GM13976 (cell line): ENCODE measurements at regions not wholly inside any gene's neighbourhood (a gene's known extent, or its start where the extent isn't known, plus 50 kb on each side); places are given as distances from the start of the nearest gene placed in this dataset.

Experiments used
- DNase-seq: peaks from one replicate; pipeline ENCODE4 v3.0.0; 2012; ENCODE audit warnings: low spot score
- CTCF ChIP-seq: IDR thresholded peaks from 2 replicates; pipeline ENCODE4 v1.5.1; 2012; ENCODE audit warnings: borderline replicate concordance, mild to moderate bottlenecking; ENCODE audit not compliant: insufficient read depth; ENCODE audit errors: extremely low read depth, missing control alignments, control extremely low read depth
- in situ Hi-C: fragments of 300-500 bp; cut with MboI; formaldehyde crosslinking; loops from one replicate; pipeline ENCODE4 v1.12.0; 2022; ENCODE audit warnings: low sequenced_read_pairs, mixed read lengths, inconsistent platforms; ENCODE audit not compliant: unreplicated experiment

DNA sequence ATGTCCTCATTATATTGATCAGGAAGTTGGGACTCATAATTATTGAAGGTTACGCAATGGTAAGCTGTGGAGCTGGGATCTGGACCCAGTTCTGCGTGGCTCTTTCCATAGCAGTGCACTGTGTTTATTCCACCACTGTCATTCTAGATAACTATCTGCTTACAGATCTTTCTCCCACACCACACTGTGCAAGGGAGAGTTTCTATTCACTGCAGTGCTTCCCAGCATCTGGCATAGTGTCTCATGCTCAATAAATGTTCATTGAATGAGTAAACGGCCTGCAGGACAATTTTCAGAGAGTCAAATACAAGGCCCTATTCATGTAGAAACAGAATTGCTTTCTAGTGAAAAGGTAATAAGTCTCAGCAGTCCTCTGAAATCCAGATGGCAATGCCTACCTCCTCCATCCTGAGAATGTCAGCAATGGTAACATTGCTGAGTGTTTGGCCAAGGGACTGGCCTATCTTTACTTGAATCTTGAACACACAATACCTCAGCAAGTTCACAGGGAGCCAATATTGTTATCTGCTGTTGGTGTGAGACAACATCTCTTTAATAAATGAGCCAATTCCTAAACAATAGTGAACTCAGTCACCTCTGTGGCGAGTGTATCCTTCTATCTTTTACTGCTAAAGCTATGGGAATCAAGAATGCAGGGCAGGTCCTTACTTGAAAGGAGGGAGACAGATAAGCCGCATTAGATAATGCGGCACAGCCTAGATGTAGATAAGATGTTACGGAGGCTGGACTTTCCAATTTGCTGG, 332.4 kb upstream of the PRICKLE1 start:
- TF ChIP-seq CTCF, result no peak
- DNase-seq, result no peak
- in situ Hi-C loops, result no loop called here

- no peak for DNase-seq
- in situ Hi-C loops, result no loop called here
- TF ChIP-seq CTCF, result no peak
These were observed 330.1 kb upstream of the PRICKLE1 start for GRCh38 chr12:42919691-42920090.

- DNase-seq, result no peak
- in situ Hi-C loops, result no loop called here
These were observed 328.9 kb upstream of the PRICKLE1 start for GRCh38 chr12:42918443-42918842.

GRCh38 chr12:42916143-42916542, 326.6 kb upstream of the PRICKLE1 start:
- no peak for TF ChIP-seq CTCF
- no peak for DNase-seq
- in situ Hi-C loops, result no loop called here

More at GRCh38 chr12:42918443-42918842, 328.9 kb upstream of the PRICKLE1 start:
- no peak for TF ChIP-seq CTCF

DNA sequence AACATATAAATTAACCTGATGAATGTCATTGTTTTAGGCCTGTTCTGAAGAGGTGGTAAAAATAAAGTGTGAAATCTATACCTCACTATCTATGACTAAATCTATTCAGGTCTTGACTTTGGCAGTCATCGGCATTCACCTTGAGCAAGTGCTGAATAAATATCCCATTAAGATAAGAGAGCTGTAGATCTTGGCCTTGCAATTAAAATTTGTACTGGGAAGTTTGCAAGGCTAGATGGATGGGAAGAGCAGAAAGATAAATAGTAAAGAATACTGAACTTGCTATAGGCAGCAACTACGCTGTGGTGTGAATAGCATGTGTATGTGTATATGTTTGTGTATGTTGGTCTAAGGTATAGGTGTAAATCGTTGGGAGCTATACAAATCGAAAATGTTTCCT, 325.9 kb upstream of the PRICKLE1 start:
- no peak for DNase-seq
- in situ Hi-C loops, result no loop called here
- TF ChIP-seq CTCF, result no peak

DNA sequence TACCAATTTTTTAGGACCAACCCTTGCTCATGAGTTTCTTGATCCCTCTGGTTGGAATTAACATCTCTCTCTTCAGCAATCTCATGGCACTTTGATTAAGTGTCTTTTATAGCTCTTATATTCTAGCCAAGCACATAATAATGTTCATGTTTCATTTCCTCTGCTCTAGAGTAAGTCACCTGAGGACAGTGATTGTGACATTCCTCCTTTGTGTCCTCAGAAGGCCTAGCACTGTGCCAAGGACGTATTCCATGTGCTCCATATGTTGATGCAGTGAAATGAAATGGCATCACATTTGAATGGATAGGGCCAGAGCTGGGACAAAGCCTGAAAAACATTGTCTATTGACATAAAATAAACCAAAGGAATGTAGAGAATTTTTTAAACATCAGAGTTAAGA, 322.8 kb upstream of the PRICKLE1 start:
- DNase-seq, result no peak
- TF ChIP-seq CTCF, result no peak
- in situ Hi-C loops, result no loop called here
